Panc1 (cell line): ENCODE measurements at regions not wholly inside any gene's neighbourhood (a gene's known extent, or its start where the extent isn't known, plus 50 kb on each side); places are given as distances from the start of the nearest gene placed in this dataset.
"Not testable (repeated sequence)": the region's sequence is repeated elsewhere in the genome, so short reads cannot be mapped to it uniquely, and the experiment has no call there.

Experiments used
- TCF7L2 ChIP-seq: IDR thresholded peaks from 2 replicates; pipeline ENCODE4 v1.6.1; 2011; ENCODE audit warnings: mild to moderate bottlenecking, low read depth, low read length, inconsistent platforms
- TF ChIP-seq, protein P1 (sequence below): fragments of 450-650 bp; IDR thresholded peaks from 2 replicates; pipeline ENCODE4 v1.5.1; 2017; ENCODE audit warnings: mild to moderate bottlenecking

DNA sequence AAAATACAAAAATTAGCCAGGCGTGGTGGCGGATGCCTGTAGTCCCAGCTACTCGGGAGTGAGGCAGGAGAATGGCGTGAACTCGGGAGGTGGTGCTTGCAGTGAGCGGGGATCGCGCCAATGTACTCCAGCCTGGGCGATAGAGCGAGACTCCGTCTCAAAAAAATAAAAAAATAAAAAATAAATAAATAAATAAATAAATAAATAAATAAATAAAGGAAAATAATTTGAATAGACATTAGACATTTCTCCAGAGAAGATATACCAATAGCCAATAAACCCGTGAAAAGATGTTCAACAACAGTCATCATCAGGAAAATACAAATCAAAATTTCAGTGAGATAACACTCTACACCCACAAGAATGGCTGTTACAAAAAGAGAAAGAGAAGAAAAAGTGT is 1302.4 kb upstream of the GYPC start:
- TF ChIP-seq, protein P1, sequence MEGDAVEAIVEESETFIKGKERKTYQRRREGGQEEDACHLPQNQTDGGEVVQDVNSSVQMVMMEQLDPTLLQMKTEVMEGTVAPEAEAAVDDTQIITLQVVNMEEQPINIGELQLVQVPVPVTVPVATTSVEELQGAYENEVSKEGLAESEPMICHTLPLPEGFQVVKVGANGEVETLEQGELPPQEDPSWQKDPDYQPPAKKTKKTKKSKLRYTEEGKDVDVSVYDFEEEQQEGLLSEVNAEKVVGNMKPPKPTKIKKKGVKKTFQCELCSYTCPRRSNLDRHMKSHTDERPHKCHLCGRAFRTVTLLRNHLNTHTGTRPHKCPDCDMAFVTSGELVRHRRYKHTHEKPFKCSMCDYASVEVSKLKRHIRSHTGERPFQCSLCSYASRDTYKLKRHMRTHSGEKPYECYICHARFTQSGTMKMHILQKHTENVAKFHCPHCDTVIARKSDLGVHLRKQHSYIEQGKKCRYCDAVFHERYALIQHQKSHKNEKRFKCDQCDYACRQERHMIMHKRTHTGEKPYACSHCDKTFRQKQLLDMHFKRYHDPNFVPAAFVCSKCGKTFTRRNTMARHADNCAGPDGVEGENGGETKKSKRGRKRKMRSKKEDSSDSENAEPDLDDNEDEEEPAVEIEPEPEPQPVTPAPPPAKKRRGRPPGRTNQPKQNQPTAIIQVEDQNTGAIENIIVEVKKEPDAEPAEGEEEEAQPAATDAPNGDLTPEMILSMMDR = not testable (repeated sequence)
- not testable (repeated sequence) for TF ChIP-seq TCF7L2
